ENCODE measurements at regions not wholly inside any gene's neighbourhood (a gene's known extent, or its start where the extent isn't known, plus 50 kb on each side); places are given as distances from the start of the nearest gene placed in this dataset.

- TF ChIP-seq CTCF (IDR thresholded peaks at IDR 0.05; ENCODE audit: insufficient read depth, low read length, poor library complexity, severe bottlenecking): no peak
- TF ChIP-seq EZH2phosphoT487 (conservative IDR thresholded peaks at IDR 0.05; ENCODE audit: low read length): no peak
These were observed 209.2 kb downstream of the ICOS start for GRCh38 chr2:204145791-204146190.
